IMR-90 (cell line): ENCODE measurements at regions not wholly inside any gene's neighbourhood (a gene's known extent, or its start where the extent isn't known, plus 50 kb on each side); places are given as distances from the start of the nearest gene placed in this dataset.

ENCODE experiments used
- ATAC-seq: fragments of 200-7000 bp; cut with Tn5 transposase; 2 replicates; pipeline ENCODE4 v1.9.1; 2020; ENCODE audit warnings: low read depth, mild to moderate bottlenecking, moderate library complexity
- BruUV-seq: library from RNA; stranded (reverse); fragments of 400-500 nt; replicated peaks from 2 replicates; lab custom pipeline; 2021; lab: Mats Ljungman, UMichigan
- CTCF ChIA-PET: fragments of 300-600 bp; formaldehyde crosslinking; extraction: SDS; loops from one replicate; lab custom pipeline; 2021; ENCODE audit warnings: antibody characterized with exemption; lab: Yijun Ruan, JAX
- POLR2A ChIA-PET: fragments of 300-600 bp; sonication (Branson Sonifier 250); formaldehyde crosslinking; loops from one replicate; lab custom pipeline; 2022; ENCODE audit warnings: antibody characterized with exemption; ENCODE audit not compliant: unreplicated experiment; lab: Charles Lee
- DNase-seq: peaks from one replicate; pipeline ENCODE4 v3.0.0; 2013
- H2AFZ ChIP-seq: replicated peaks from 2 replicates; pipeline ENCODE3; 2013; ENCODE audit warnings: low read length, mild to moderate bottlenecking; ENCODE audit not compliant: poor library complexity
- H2AK5ac ChIP-seq: 2 replicates; pipeline ENCODE4 v1.6.1; 2013; ENCODE audit warnings: low read depth, low read length, inconsistent platforms
- H2AK9ac ChIP-seq: replicated peaks from 2 replicates; pipeline ENCODE3; 2013; ENCODE audit warnings: mild to moderate bottlenecking, low read depth, low read length, moderate library complexity; ENCODE audit not compliant: poor library complexity
- H2BK120ac ChIP-seq: 2 replicates; pipeline ENCODE4 v1.6.1; 2013; ENCODE audit warnings: low read depth, low read length, inconsistent platforms
- H2BK15ac ChIP-seq: 3 replicates; pipeline ENCODE4 v1.6.1; 2013; ENCODE audit warnings: low read depth, low read length, inconsistent platforms
- H2BK20ac ChIP-seq: 2 replicates; pipeline ENCODE4 v1.6.1; 2013; ENCODE audit warnings: low read depth, mild to moderate bottlenecking, inconsistent platforms, low read length, moderate library complexity
- H2BK5ac ChIP-seq: 2 replicates; pipeline ENCODE4 v1.6.1; 2013; ENCODE audit warnings: mild to moderate bottlenecking, low read depth, low read length, inconsistent platforms; ENCODE audit not compliant: poor library complexity, severe bottlenecking
- H3K14ac ChIP-seq: replicated peaks from 2 replicates; pipeline ENCODE4 v1.6.1; 2013; ENCODE audit warnings: low read depth, low read length, inconsistent platforms
- H3K18ac ChIP-seq: 2 replicates; pipeline ENCODE4 v1.6.1; 2013; ENCODE audit warnings: low read depth, low read length, control low read depth
- H3K23ac ChIP-seq: 2 replicates; pipeline ENCODE4 v1.6.1; 2013; ENCODE audit warnings: low read depth, low read length, inconsistent platforms
- H3K27ac ChIP-seq: 2 replicates; pipeline ENCODE4 v1.5.1; 2013; ENCODE audit warnings: mild to moderate bottlenecking, control low read depth, low read length; ENCODE audit not compliant: insufficient read depth
- H3K27me3 ChIP-seq: 2 replicates; pipeline ENCODE4 v1.6.1; 2013; ENCODE audit warnings: low read length; ENCODE audit not compliant: control insufficient read depth, insufficient read depth
- H3K36me3 ChIP-seq: 2 replicates; pipeline ENCODE4 v1.6.1; 2013; ENCODE audit warnings: low read length, mixed read lengths; ENCODE audit not compliant: control insufficient read depth, insufficient read depth
- H3K4ac ChIP-seq: 2 replicates; pipeline ENCODE4 v1.6.1; 2013; ENCODE audit warnings: low read depth, low read length, inconsistent platforms
- H3K4me1 ChIP-seq: 2 replicates; pipeline ENCODE4 v1.6.1; 2013; ENCODE audit warnings: low read length, mixed read lengths; ENCODE audit not compliant: control insufficient read depth, insufficient read depth
- H3K4me2 ChIP-seq: 2 replicates; pipeline ENCODE4 v1.6.1; 2013; ENCODE audit warnings: low read depth, mild to moderate bottlenecking, control low read depth, low read length, moderate library complexity
- H3K4me3 ChIP-seq: 2 replicates; pipeline ENCODE4 v1.5.1; 2013; ENCODE audit warnings: low read depth, mild to moderate bottlenecking, control low read depth, low read length, moderate library complexity; ENCODE audit not compliant: insufficient read depth
- H3K56ac ChIP-seq: 2 replicates; pipeline ENCODE4 v1.6.1; 2013; ENCODE audit warnings: low read length, inconsistent platforms; ENCODE audit not compliant: insufficient read depth; ENCODE audit errors: extremely low read depth
- H3K79me1 ChIP-seq, 2 experiments: 2 replicates each; pipeline ENCODE4 v1.6.1; 2013; ENCODE audit warnings: low read length in 2 of 2, inconsistent platforms in 1 of 2, low read depth in 1 of 2
- H3K9ac ChIP-seq: 2 replicates; pipeline ENCODE4 v1.6.1; 2013; ENCODE audit warnings: low read depth, low read length, control low read depth
- H3K9me1 ChIP-seq: 2 replicates; pipeline ENCODE4 v1.6.1; 2013; ENCODE audit warnings: low read length, inconsistent platforms; ENCODE audit not compliant: insufficient read depth
- H3K9me3 ChIP-seq: 2 replicates; pipeline ENCODE4 v1.6.1; 2013; ENCODE audit warnings: low read length; ENCODE audit not compliant: control insufficient read depth, insufficient read depth
- H4K20me1 ChIP-seq: 2 replicates; pipeline ENCODE4 v1.6.1; 2013; ENCODE audit warnings: low read length, inconsistent platforms; ENCODE audit not compliant: insufficient read depth
- H4K5ac ChIP-seq: 2 replicates; pipeline ENCODE4 v1.6.1; 2013; ENCODE audit warnings: mild to moderate bottlenecking, low read depth, low read length, control low read depth
- H4K8ac ChIP-seq, 2 experiments: 2 replicates each; pipeline ENCODE4 v1.6.1; 2013; ENCODE audit warnings: low read depth in 2 of 2, low read length in 2 of 2, control low read depth in 1 of 2, inconsistent platforms in 1 of 2
- H4K91ac ChIP-seq: 2 replicates; pipeline ENCODE4 v1.6.1; 2013; ENCODE audit warnings: low read depth, low read length, inconsistent platforms; ENCODE audit not compliant: insufficient read depth
- BHLHE40 ChIP-seq: fragments of 150-350 bp; IDR thresholded peaks from 2 replicates; pipeline ENCODE4 v1.6.1; 2016; ENCODE audit warnings: mild to moderate bottlenecking, low read depth, low read length
- CHD1 ChIP-seq: IDR thresholded peaks from 2 replicates; pipeline ENCODE4 v1.6.1; 2012; ENCODE audit warnings: low read depth, low read length, improper control_type of control experiment
- FOS ChIP-seq: fragments of 150-350 bp; IDR thresholded peaks from 2 replicates; pipeline ENCODE4 v1.6.1; 2016; ENCODE audit warnings: low read depth, low read length
- MAFK ChIP-seq: IDR thresholded peaks from 2 replicates; pipeline ENCODE4 v1.6.1; 2012; ENCODE audit warnings: low read depth, low read length, improper control_type of control experiment
- MAZ ChIP-seq: IDR thresholded peaks from 2 replicates; pipeline ENCODE4 v1.6.1; 2012; ENCODE audit warnings: low read depth, mild to moderate bottlenecking, low read length, improper control_type of control experiment, moderate library complexity, borderline replicate concordance
- MXI1 ChIP-seq: IDR thresholded peaks from 2 replicates; pipeline ENCODE4 v1.6.1; 2012; ENCODE audit warnings: low read depth, mild to moderate bottlenecking, low read length, moderate library complexity, borderline replicate concordance
- NFE2L2 ChIP-seq: fragments of 150-350 bp; IDR thresholded peaks from 2 replicates; pipeline ENCODE4 v1.6.1; 2016; ENCODE audit warnings: low read depth, mild to moderate bottlenecking, low read length
- POLR2A ChIP-seq: IDR thresholded peaks from 2 replicates; pipeline ENCODE4 v1.6.1; 2012; ENCODE audit warnings: mild to moderate bottlenecking, low read depth, low read length
- RAD21 ChIP-seq: IDR thresholded peaks from 2 replicates; pipeline ENCODE4 v1.6.1; 2012; ENCODE audit warnings: low read length, improper control_type of control experiment
- RCOR1 ChIP-seq: IDR thresholded peaks from 2 replicates; pipeline ENCODE4 v1.6.1; 2012; ENCODE audit warnings: mild to moderate bottlenecking, low read length, improper control_type of control experiment; ENCODE audit not compliant: insufficient replicate concordance
- RFX5 ChIP-seq: IDR thresholded peaks from 2 replicates; pipeline ENCODE4 v1.8.0; 2012; ENCODE audit warnings: low read depth, mild to moderate bottlenecking, low read length, moderate library complexity
- SMC3 ChIP-seq: fragments of 150-350 bp; IDR thresholded peaks from 2 replicates; pipeline ENCODE4 v1.6.1; 2016; ENCODE audit warnings: low read depth, mild to moderate bottlenecking, antibody characterized with exemption, low read length, moderate library complexity
- WGBS, 2 experiments: methylation state at CpG; one replicate each; pipeline versions ENCODE4 v1.1.5 to v1.1.7; 2013; ENCODE audit warnings: missing lambda C conversion rate in 2 of 2; ENCODE audit not compliant: insufficient read length in 1 of 2; ENCODE audit errors: extremely low coverage in 2 of 2; 5-methylcytosine and 5-hydroxymethylcytosine counted together
- dilution Hi-C: fragments of 300-500 bp; cut with HindIII; formaldehyde crosslinking; loops from one replicate; pipeline ENCODE4 v1.14.3; 2018; ENCODE audit warnings: low sequenced_read_pairs; ENCODE audit not compliant: unreplicated experiment
- in situ Hi-C: fragments of 300-500 bp; cut with MboI; formaldehyde crosslinking; loops from 3 replicates; pipeline ENCODE4 v1.14.3; 2019; ENCODE audit warnings: low sequenced_read_pairs, inconsistent platforms, mixed read lengths
- intact Hi-C: fragments of 100-400 bp; cut with micrococcal nuclease; formaldehyde crosslinking; loops from 2 replicates; pipeline ENCODE4 v1.10.0; 2022
- TF ChIP-seq, protein P1 (sequence below): fragments of 150-350 bp; IDR thresholded peaks from 2 replicates; pipeline ENCODE4 v1.6.1; 2017; ENCODE audit warnings: mild to moderate bottlenecking, antibody characterized with exemption, low read length, low read depth
- TF ChIP-seq, protein P2 (sequence below): conservative IDR thresholded peaks from 2 replicates; pipeline ENCODE4 v1.5.1; 2012; ENCODE audit warnings: mild to moderate bottlenecking, low read depth, low read length, improper control_type of control experiment
- TF ChIP-seq, protein P3 (sequence below): fragments of 150-350 bp; IDR thresholded peaks from 2 replicates; pipeline ENCODE4 v1.6.1; 2016; ENCODE audit warnings: low read depth, mild to moderate bottlenecking, low read length, moderate library complexity, borderline replicate concordance

DNA sequence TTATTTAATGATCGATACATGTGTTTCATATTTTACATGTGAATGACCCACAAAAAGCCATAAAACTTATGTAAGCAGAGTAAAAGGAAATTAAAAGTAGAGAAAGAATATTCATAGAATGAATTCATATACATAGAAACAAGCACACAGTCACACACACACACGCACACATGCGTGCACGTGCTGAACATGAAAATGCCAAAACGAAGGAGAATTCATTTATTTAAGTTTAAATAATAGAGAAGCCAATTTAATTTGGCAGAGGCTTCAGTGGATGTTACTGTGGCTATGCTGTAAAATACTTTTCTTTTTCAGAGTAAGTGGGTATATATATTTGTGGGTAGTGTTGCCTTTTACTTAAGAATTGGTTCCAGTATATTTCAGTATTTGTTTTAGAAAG lies 145.0 kb upstream of the C21orf91 start:
- dilution Hi-C loops (no loop called here), in situ Hi-C loops (no loop called here), intact Hi-C loops (no loop called here)
- BruUV-seq: no TSS peak
- no peaks in the 10 kb centered on the region for H3K36me3 ChIP-seq
- no peak overlapping the region for H2BK120ac ChIP-seq
- H3K4me1 ChIP-seq: no peaks in the 10 kb centered on the region
- H3K14ac ChIP-seq: no peak overlapping the region
- H3K9me1 ChIP-seq: no peaks in the 10 kb centered on the region
- 0 out of 2 replicates have a peak, but pooled peaks cover 3% of the 10 kb centered on the region for H3K9me3 ChIP-seq
- H4K20me1 ChIP-seq: no peaks in the 10 kb centered on the region
- no peak overlapping the region for H3K18ac ChIP-seq
- CTCF ChIA-PET: no interaction called here
- POLR2A ChIA-PET: no interaction called here
- no peak overlapping the region for H4K91ac ChIP-seq
- no peak overlapping the region for H2BK15ac ChIP-seq
- no peak overlapping the region for H3K9ac ChIP-seq
- H4K8ac ChIP-seq: no peak overlapping the region
- H3K27me3 ChIP-seq: no peaks in the 10 kb centered on the region
- H2AK9ac ChIP-seq: no peak overlapping the region
- no peak for ATAC-seq
- no CpG with 5 or more reads among the region's 5 CpGs for WGBS, 2 experiments
- H3K4me2 ChIP-seq: no peak overlapping the region
- no peak overlapping the region for H2BK5ac ChIP-seq
- H3K79me1 ChIP-seq: no peaks in the 10 kb centered on the region
- no peak overlapping the region for H3K56ac ChIP-seq
- no peak overlapping the region for H2AK5ac ChIP-seq
- H3K23ac ChIP-seq: no peak overlapping the region
- no peak overlapping the region for H4K5ac ChIP-seq
- H3K4ac ChIP-seq: no peak overlapping the region
- no peak overlapping the region for H3K27ac ChIP-seq
- DNase-seq: no peak
- no peak overlapping the region for H3K4me3 ChIP-seq
- TF ChIP-seq, protein P1, sequence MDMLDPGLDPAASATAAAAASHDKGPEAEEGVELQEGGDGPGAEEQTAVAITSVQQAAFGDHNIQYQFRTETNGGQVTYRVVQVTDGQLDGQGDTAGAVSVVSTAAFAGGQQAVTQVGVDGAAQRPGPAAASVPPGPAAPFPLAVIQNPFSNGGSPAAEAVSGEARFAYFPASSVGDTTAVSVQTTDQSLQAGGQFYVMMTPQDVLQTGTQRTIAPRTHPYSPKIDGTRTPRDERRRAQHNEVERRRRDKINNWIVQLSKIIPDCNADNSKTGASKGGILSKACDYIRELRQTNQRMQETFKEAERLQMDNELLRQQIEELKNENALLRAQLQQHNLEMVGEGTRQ: no peak
- TF ChIP-seq MXI1: no peak
- no peak for TF ChIP-seq RCOR1
- TF ChIP-seq RFX5: no peak
- TF ChIP-seq SMC3: no peak
- TF ChIP-seq, protein P2, sequence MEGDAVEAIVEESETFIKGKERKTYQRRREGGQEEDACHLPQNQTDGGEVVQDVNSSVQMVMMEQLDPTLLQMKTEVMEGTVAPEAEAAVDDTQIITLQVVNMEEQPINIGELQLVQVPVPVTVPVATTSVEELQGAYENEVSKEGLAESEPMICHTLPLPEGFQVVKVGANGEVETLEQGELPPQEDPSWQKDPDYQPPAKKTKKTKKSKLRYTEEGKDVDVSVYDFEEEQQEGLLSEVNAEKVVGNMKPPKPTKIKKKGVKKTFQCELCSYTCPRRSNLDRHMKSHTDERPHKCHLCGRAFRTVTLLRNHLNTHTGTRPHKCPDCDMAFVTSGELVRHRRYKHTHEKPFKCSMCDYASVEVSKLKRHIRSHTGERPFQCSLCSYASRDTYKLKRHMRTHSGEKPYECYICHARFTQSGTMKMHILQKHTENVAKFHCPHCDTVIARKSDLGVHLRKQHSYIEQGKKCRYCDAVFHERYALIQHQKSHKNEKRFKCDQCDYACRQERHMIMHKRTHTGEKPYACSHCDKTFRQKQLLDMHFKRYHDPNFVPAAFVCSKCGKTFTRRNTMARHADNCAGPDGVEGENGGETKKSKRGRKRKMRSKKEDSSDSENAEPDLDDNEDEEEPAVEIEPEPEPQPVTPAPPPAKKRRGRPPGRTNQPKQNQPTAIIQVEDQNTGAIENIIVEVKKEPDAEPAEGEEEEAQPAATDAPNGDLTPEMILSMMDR: no peak
- TF ChIP-seq NFE2L2: no peak
- no peak for TF ChIP-seq CHD1
- no peak for TF ChIP-seq FOS
- TF ChIP-seq POLR2A: no peak
- no peak for TF ChIP-seq RAD21
- TF ChIP-seq, protein P3, sequence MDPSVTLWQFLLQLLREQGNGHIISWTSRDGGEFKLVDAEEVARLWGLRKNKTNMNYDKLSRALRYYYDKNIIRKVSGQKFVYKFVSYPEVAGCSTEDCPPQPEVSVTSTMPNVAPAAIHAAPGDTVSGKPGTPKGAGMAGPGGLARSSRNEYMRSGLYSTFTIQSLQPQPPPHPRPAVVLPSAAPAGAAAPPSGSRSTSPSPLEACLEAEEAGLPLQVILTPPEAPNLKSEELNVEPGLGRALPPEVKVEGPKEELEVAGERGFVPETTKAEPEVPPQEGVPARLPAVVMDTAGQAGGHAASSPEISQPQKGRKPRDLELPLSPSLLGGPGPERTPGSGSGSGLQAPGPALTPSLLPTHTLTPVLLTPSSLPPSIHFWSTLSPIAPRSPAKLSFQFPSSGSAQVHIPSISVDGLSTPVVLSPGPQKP: no peak
- TF ChIP-seq MAZ: no peak
- no peak for TF ChIP-seq MAFK
- TF ChIP-seq BHLHE40: no peak
- H2BK20ac ChIP-seq: no peak overlapping the region
- no peak overlapping the region for H2AFZ ChIP-seq
